HepG2 (cell line): ENCODE measurements at regions not wholly inside any gene's neighbourhood (a gene's known extent, or its start where the extent isn't known, plus 50 kb on each side); places are given as distances from the start of the nearest gene placed in this dataset.
A peak's percentile ranks its signal among the peaks of the same experiment; 100 is the strongest.

ENCODE experiments used
- ASH2L ChIP-seq: fragments of 300-600, 200-600 bp; sonication (generic); IDR thresholded peaks from 2 replicates; pipeline ENCODE4 v1.7.0; 2017; ENCODE audit warnings: low read depth, mild to moderate bottlenecking, moderate library complexity, mixed read lengths, low read length; ENCODE audit not compliant: insufficient read length
- DRAP1 ChIP-seq: IDR thresholded peaks from 2 replicates; pipeline ENCODE4 v1.6.1; 2016; ENCODE audit warnings: missing genetic modification reagents, missing compliant biosample characterization
- EP300 ChIP-seq, 3 experiments: sonication (generic) in 1 of 3; formaldehyde crosslinking in 1 of 3; IDR thresholded peaks; 2 replicates each; pipeline versions ENCODE4 v1.5.1 to v1.6.1; 2011 to 2020; ENCODE audit warnings: low read depth in 2 of 3, low read length in 2 of 3, borderline replicate concordance in 1 of 3, improper control_type of control experiment in 1 of 3, mild to moderate bottlenecking in 1 of 3, missing genetic modification reagents in 1 of 3, moderate library complexity in 1 of 3
- EZH2 ChIP-seq: conservative IDR thresholded peaks from 2 replicates; pipeline ENCODE4 v1.6.1; 2012; ENCODE audit warnings: mild to moderate bottlenecking, low read depth, low read length, moderate library complexity
- FOXP1 ChIP-seq, 2 experiments: fragments of 450-650 bp in 1 of 2; IDR thresholded peaks; 2 replicates each; pipeline ENCODE4 v1.6.1; 2017 to 2018; ENCODE audit warnings: antibody characterized with exemption in 1 of 2
- ISL2 ChIP-seq: sonication (generic); formaldehyde crosslinking; IDR thresholded peaks from 2 replicates; pipeline ENCODE4 v1.5.0; 2020; ENCODE audit warnings: missing genetic modification reagents
- MLXIP ChIP-seq: sonication (generic); formaldehyde crosslinking; IDR thresholded peaks from 2 replicates; pipeline ENCODE4 v1.9.0; 2021; ENCODE audit warnings: missing genetic modification reagents, borderline replicate concordance
- NAIF1 ChIP-seq: sonication (generic); formaldehyde crosslinking; IDR thresholded peaks from 2 replicates; pipeline ENCODE4 v1.5.0; 2020; ENCODE audit warnings: mild to moderate bottlenecking, missing genetic modification reagents, borderline replicate concordance
- NFYC ChIP-seq: IDR thresholded peaks from 2 replicates; pipeline ENCODE4 v1.6.1; 2016; ENCODE audit warnings: missing genetic modification reagents, missing compliant biosample characterization
- NR2F2 ChIP-seq: IDR thresholded peaks from 2 replicates; pipeline ENCODE4 v1.6.1; 2012; ENCODE audit warnings: low read depth, inconsistent platforms, borderline replicate concordance
- NR2F6 ChIP-seq, 2 experiments: IDR thresholded peaks; 2 replicates each; pipeline ENCODE4 v1.6.1; 2016; ENCODE audit warnings: antibody characterized with exemption in 1 of 2, mild to moderate bottlenecking in 1 of 2
- POGZ ChIP-seq: sonication (generic); formaldehyde crosslinking; IDR thresholded peaks from 2 replicates; pipeline ENCODE4 v1.4.0; 2020; ENCODE audit warnings: mild to moderate bottlenecking, missing genetic modification reagents
- PRDM10 ChIP-seq: sonication (generic); formaldehyde crosslinking; IDR thresholded peaks from 2 replicates; pipeline ENCODE4 v1.4.0; 2020; ENCODE audit warnings: low read depth, missing genetic modification reagents
- RXRB ChIP-seq: IDR thresholded peaks from 2 replicates; pipeline ENCODE4 v1.6.1; 2016; ENCODE audit warnings: borderline replicate concordance, missing genetic modification reagents, missing compliant biosample characterization
- SAP130 ChIP-seq: IDR thresholded peaks from 2 replicates; pipeline ENCODE4 v1.6.1; 2016; ENCODE audit warnings: low read depth
- SOX6 ChIP-seq, 2 experiments: fragments of 450-650 bp in 1 of 2; sonication (generic) in 1 of 2; formaldehyde crosslinking in 1 of 2; IDR thresholded peaks; 2 replicates each; pipeline versions ENCODE4 v1.4.0 to v1.6.1; 2017 to 2020; ENCODE audit warnings: antibody characterized with exemption in 1 of 2, mild to moderate bottlenecking in 1 of 2, missing genetic modification reagents in 1 of 2
- SP5 ChIP-seq: IDR thresholded peaks from 2 replicates; pipeline ENCODE4 v1.6.1; 2016; ENCODE audit warnings: low read depth, borderline replicate concordance
- SUZ12 ChIP-seq: fragments of 150-350 bp; IDR thresholded peaks from 2 replicates; pipeline ENCODE4 v1.6.1; 2014; ENCODE audit warnings: low read depth, low read length
- TARDBP ChIP-seq: sonication (generic); formaldehyde crosslinking; IDR thresholded peaks from 2 replicates; pipeline ENCODE4 v1.8.0; 2022; ENCODE audit warnings: mild to moderate bottlenecking, missing genetic modification reagents
- TEAD3 ChIP-seq: optimal IDR thresholded peaks from 2 replicates; pipeline ENCODE3; 2016; ENCODE audit warnings: borderline replicate concordance

GRCh38 chr5:67746103-67746502 is 469.5 kb upstream of the PIK3R1 start (continued):
- TF ChIP-seq ISL2 (CRISPR knock-in tag), result peak; percentile 69
- no peak for TF ChIP-seq EZH2
- TF ChIP-seq TARDBP, result no peak
- TF ChIP-seq EP300 (IDR thresholded peaks at IDR 0.05; ENCODE audit: low read depth in 2 of 2, low read length in 2 of 2), result peak in 1 of 2 experiments; percentile 68; a peak in 2 of 4 replicates
- TF ChIP-seq EP300 (CRISPR knock-in tag; IDR thresholded peaks at IDR 0.05; ENCODE audit: borderline replicate concordance), result 0 out of 2 replicates have a peak, but pooled peaks have one; percentile 19
- TF ChIP-seq DRAP1, result no peak
- TF ChIP-seq RXRB, result no peak
- TF ChIP-seq MLXIP, result no peak
- TF ChIP-seq NAIF1 (CRISPR knock-in tag), result no peak
- peak; percentile 60 for TF ChIP-seq NR2F6 (IDR thresholded peaks at IDR 0.05)
- TF ChIP-seq NR2F6 (CRISPR knock-in tag; IDR thresholded peaks at IDR 0.05), result no peak
- no peak for TF ChIP-seq SP5
- no peak for TF ChIP-seq SOX6 (IDR thresholded peaks at IDR 0.05)
- TF ChIP-seq SOX6 (CRISPR knock-in tag; IDR thresholded peaks at IDR 0.05), result 0 out of 2 replicates have a peak, but pooled peaks have one; percentile 35
- TF ChIP-seq NFYC (CRISPR knock-in tag), result no peak
- TF ChIP-seq TEAD3 (CRISPR knock-in tag), result peak; percentile 58
- no peak for TF ChIP-seq PRDM10 (CRISPR knock-in tag)
- no peak for TF ChIP-seq POGZ (CRISPR knock-in tag)
- TF ChIP-seq SUZ12, result no peak
- no peak for TF ChIP-seq FOXP1 (IDR thresholded peaks at IDR 0.05)
- peak; percentile 25; the same call in 1 of the 2 replicates for TF ChIP-seq FOXP1 (CRISPR knock-in tag; IDR thresholded peaks at IDR 0.05)
- TF ChIP-seq SAP130 (CRISPR knock-in tag), result no peak
- TF ChIP-seq ASH2L, result peak; percentile 32
- TF ChIP-seq NR2F2, result 0 out of 2 replicates have a peak, but pooled peaks have one; percentile 35
